ENCODE measurements at regions not wholly inside any gene's neighbourhood (a gene's known extent, or its start where the extent isn't known, plus 50 kb on each side); places are given as distances from the start of the nearest gene placed in this dataset.
A peak's percentile ranks its signal among the peaks of the same experiment; 100 is the strongest.

- ATAC-seq: no peak
Measured at GRCh38 chr13:112209266-112209665, 142.3 kb downstream of the SOX1 start.

GRCh38 chr13:112209711-112210110 lies 142.8 kb downstream of the SOX1 start:
- Histone ChIP-seq H3K4me1 (peaks cover 2% of the 10 kb centered on the region), H3K36me3 (no peaks in the 10 kb centered on the region), H3K27ac (no peak overlapping the region), H3K4me3 (no peak overlapping the region), H3K9me3 (no peaks in the 10 kb centered on the region), H3K27me3 (ENCODE audit: low read depth) (peaks cover 31% of the 10 kb centered on the region)
- no peak for TF ChIP-seq CTCF (IDR thresholded peaks at IDR 0.05)
- ATAC-seq (no peak), DNase-seq (no peak)
- intact Hi-C loops (cut with DNase I): no loop called here

More at GRCh38 chr13:112209266-112209665, 142.3 kb downstream of the SOX1 start:
- Histone ChIP-seq H3K9me3 (no peaks in the 10 kb centered on the region), H3K27me3 (ENCODE audit: low read depth) (peaks cover 34% of the 10 kb centered on the region), H3K36me3 (no peaks in the 10 kb centered on the region), H3K4me1 (peaks cover 5% of the 10 kb centered on the region), H3K4me3 (no peak overlapping the region), H3K27ac (no peak overlapping the region)
- no peak for DNase-seq
- intact Hi-C loops (cut with DNase I): no loop called here
- TF ChIP-seq CTCF (IDR thresholded peaks at IDR 0.05): no peak

- intact Hi-C loops (cut with DNase I): no loop called here
- Histone ChIP-seq H3K4me3 (no peak overlapping the region), H3K9me3 (no peaks in the 10 kb centered on the region), H3K27me3 (ENCODE audit: low read depth) (peaks cover 25% of the 10 kb centered on the region), H3K27ac (no peak overlapping the region), H3K4me1 (no peaks in the 10 kb centered on the region), H3K36me3 (no peaks in the 10 kb centered on the region)
- TF ChIP-seq CTCF (IDR thresholded peaks at IDR 0.05): no peak
- ATAC-seq (no peak), DNase-seq (no peak)
Measured at GRCh38 chr13:112210371-112210770, 143.4 kb downstream of the SOX1 start.

GRCh38 chr13:112212533-112212932 lies 145.6 kb downstream of the SOX1 start:
- Histone ChIP-seq H3K36me3 (no peaks in the 10 kb centered on the region), H3K4me1 (no peaks in the 10 kb centered on the region), H3K9me3 (no peaks in the 10 kb centered on the region), H3K27me3 (ENCODE audit: low read depth) (peaks cover 5% of the 10 kb centered on the region), H3K27ac (no peak overlapping the region), H3K4me3 (no peak overlapping the region)
- no peak for DNase-seq
- TF ChIP-seq CTCF (IDR thresholded peaks at IDR 0.05): no peak
- intact Hi-C loops (cut with DNase I): no loop called here
- ATAC-seq: no peak

GRCh38 chr13:112213467-112214255 lies 146.7 kb downstream of the SOX1 start:
- intact Hi-C loops (cut with DNase I): no loop called here
- no peak overlapping the region for H3K4me3 ChIP-seq

More at GRCh38 chr13:112213467-112214255, 146.7 kb downstream of the SOX1 start:
- no peak for TF ChIP-seq CTCF (IDR thresholded peaks at IDR 0.05)
- Histone ChIP-seq H3K9me3 (no peaks in the 10 kb centered on the region), H3K27ac (no peak overlapping the region), H3K4me1 (no peaks in the 10 kb centered on the region), H3K36me3 (no peaks in the 10 kb centered on the region), H3K27me3 (ENCODE audit: low read depth) (peaks cover 4% of the 10 kb centered on the region)
- DNase-seq (peak; percentile 66), ATAC-seq (peak; percentile 79 to 86)
